ENCODE measurements at regions not wholly inside any gene's neighbourhood (a gene's known extent, or its start where the extent isn't known, plus 50 kb on each side); places are given as distances from the start of the nearest gene placed in this dataset.

- Mint-ChIP-seq H3K4me1 (no peaks in the 10 kb centered on the region), H3K4me3 (no peak overlapping the region), H3K27me3 (ENCODE audit: insufficient read depth, low read depth, poor library complexity) (no peaks in the 10 kb centered on the region), H3K9me3 (no peaks in the 10 kb centered on the region), H3K36me3 (ENCODE audit: low read depth) (no peaks in the 10 kb centered on the region), H3K27ac (no peak overlapping the region)
- H3K36me3 ChIP-seq (ENCODE audit: insufficient read depth) = no peaks in the 10 kb centered on the region
- no peaks in the 10 kb centered on the region for H3F3A ChIP-seq (replicated peaks; ENCODE audit: low read depth)
- TF ChIP-seq, protein P1, sequence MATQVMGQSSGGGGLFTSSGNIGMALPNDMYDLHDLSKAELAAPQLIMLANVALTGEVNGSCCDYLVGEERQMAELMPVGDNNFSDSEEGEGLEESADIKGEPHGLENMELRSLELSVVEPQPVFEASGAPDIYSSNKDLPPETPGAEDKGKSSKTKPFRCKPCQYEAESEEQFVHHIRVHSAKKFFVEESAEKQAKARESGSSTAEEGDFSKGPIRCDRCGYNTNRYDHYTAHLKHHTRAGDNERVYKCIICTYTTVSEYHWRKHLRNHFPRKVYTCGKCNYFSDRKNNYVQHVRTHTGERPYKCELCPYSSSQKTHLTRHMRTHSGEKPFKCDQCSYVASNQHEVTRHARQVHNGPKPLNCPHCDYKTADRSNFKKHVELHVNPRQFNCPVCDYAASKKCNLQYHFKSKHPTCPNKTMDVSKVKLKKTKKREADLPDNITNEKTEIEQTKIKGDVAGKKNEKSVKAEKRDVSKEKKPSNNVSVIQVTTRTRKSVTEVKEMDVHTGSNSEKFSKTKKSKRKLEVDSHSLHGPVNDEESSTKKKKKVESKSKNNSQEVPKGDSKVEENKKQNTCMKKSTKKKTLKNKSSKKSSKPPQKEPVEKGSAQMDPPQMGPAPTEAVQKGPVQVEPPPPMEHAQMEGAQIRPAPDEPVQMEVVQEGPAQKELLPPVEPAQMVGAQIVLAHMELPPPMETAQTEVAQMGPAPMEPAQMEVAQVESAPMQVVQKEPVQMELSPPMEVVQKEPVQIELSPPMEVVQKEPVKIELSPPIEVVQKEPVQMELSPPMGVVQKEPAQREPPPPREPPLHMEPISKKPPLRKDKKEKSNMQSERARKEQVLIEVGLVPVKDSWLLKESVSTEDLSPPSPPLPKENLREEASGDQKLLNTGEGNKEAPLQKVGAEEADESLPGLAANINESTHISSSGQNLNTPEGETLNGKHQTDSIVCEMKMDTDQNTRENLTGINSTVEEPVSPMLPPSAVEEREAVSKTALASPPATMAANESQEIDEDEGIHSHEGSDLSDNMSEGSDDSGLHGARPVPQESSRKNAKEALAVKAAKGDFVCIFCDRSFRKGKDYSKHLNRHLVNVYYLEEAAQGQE (IDR thresholded peaks at IDR 0.05; ENCODE audit: unreplicated experiment) = no peak
- TF ChIP-seq, protein P2, sequence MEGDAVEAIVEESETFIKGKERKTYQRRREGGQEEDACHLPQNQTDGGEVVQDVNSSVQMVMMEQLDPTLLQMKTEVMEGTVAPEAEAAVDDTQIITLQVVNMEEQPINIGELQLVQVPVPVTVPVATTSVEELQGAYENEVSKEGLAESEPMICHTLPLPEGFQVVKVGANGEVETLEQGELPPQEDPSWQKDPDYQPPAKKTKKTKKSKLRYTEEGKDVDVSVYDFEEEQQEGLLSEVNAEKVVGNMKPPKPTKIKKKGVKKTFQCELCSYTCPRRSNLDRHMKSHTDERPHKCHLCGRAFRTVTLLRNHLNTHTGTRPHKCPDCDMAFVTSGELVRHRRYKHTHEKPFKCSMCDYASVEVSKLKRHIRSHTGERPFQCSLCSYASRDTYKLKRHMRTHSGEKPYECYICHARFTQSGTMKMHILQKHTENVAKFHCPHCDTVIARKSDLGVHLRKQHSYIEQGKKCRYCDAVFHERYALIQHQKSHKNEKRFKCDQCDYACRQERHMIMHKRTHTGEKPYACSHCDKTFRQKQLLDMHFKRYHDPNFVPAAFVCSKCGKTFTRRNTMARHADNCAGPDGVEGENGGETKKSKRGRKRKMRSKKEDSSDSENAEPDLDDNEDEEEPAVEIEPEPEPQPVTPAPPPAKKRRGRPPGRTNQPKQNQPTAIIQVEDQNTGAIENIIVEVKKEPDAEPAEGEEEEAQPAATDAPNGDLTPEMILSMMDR (conservative IDR thresholded peaks at IDR 0.05; ENCODE audit: low read depth in 2 of 2) = no peak
- TF ChIP-seq EZH2phosphoT487 (IDR thresholded peaks at IDR 0.05; ENCODE audit: unreplicated experiment) = no peak
- no peak for TF ChIP-seq CREB1 (CRISPR knock-in tag; IDR thresholded peaks at IDR 0.05; ENCODE audit: low read depth)
- no peak for TF ChIP-seq ETS1 (IDR thresholded peaks at IDR 0.05)
- no peak for TF ChIP-seq STAT1 (IDR thresholded peaks at IDR 0.05; ENCODE audit: unreplicated experiment)
- no peak for TF ChIP-seq ZNF462 (CRISPR knock-in tag; IDR thresholded peaks at IDR 0.05)
- no peak for TF ChIP-seq EZH2 (IDR thresholded peaks at IDR 0.05; ENCODE audit: low read depth, unreplicated experiment)
- no peak for TF ChIP-seq ZNF114 (CRISPR knock-in tag; IDR thresholded peaks at IDR 0.05)
- no peak for TF ChIP-seq ZNF331 (CRISPR knock-in tag; IDR thresholded peaks at IDR 0.05; ENCODE audit: low read depth)
- DNase-seq (ENCODE audit: low spot score) = no peak
- no peak overlapping the region for H3K4me2 ChIP-seq
- H3K4me3 ChIP-seq = no peak overlapping the region
- no peaks in the 10 kb centered on the region for H3K27me3 ChIP-seq (ENCODE audit: insufficient read depth)
- H3K27ac ChIP-seq (ENCODE audit: low read depth) = no peak overlapping the region
- no peak for ATAC-seq
- no peaks in the 10 kb centered on the region for H4K20me1 ChIP-seq (replicated peaks; ENCODE audit: insufficient read depth)
- no peaks in the 10 kb centered on the region for H3K9me2 ChIP-seq (ENCODE audit: insufficient read depth)
- no peak overlapping the region for H2AFZ ChIP-seq
- no peaks in the 10 kb centered on the region for H3K79me2 ChIP-seq (replicated peaks; ENCODE audit: insufficient read depth)
- H3K4me1 ChIP-seq (ENCODE audit: insufficient read depth) = no peaks in the 10 kb centered on the region
Measured at GRCh38 chr1:74963120-74963519, 171.1 kb upstream of the LHX8 start.
